Mucosa of stomach (tissue), 1 donor: ENCODE measurements at regions not wholly inside any gene's neighbourhood (a gene's known extent, or its start where the extent isn't known, plus 50 kb on each side); places are given as distances from the start of the nearest gene placed in this dataset.

Experiments
- H3K27me3 ChIP-seq: one replicate; pipeline ENCODE4 v1.7.0; 2013; ENCODE audit warnings: mild to moderate bottlenecking, low read length; ENCODE audit not compliant: control insufficient read depth, insufficient read depth
- H3K36me3 ChIP-seq: one replicate; pipeline ENCODE4 v1.7.0; 2013; ENCODE audit warnings: low read length; ENCODE audit not compliant: control insufficient read depth, insufficient read depth
- H3K4me1 ChIP-seq: one replicate; pipeline ENCODE4 v1.7.0; 2013; ENCODE audit warnings: mild to moderate bottlenecking, low read length; ENCODE audit not compliant: control insufficient read depth, insufficient read depth
- H3K4me3 ChIP-seq: one replicate; pipeline ENCODE4 v1.7.0; 2013; ENCODE audit warnings: low read length
- H3K9ac ChIP-seq: one replicate; pipeline ENCODE4 v1.7.0; 2013; ENCODE audit warnings: mild to moderate bottlenecking, low read length, moderate library complexity
- H3K9me3 ChIP-seq: one replicate; pipeline ENCODE4 v1.7.0; 2013; ENCODE audit warnings: mild to moderate bottlenecking, low read length, moderate library complexity; ENCODE audit not compliant: control insufficient read depth
- donor health status: Pancreatic carcinoma.

- Histone ChIP-seq H3K9ac (no peak overlapping the region), H3K4me3 (no peak overlapping the region), H3K36me3 (no peaks in the 10 kb centered on the region), H3K27me3 (no peaks in the 10 kb centered on the region), H3K9me3 (no peaks in the 10 kb centered on the region), H3K4me1 (no peaks in the 10 kb centered on the region)
Observed at GRCh38 chr3:34686541-34686940, 888.1 kb downstream of the PDCD6IP start.

GRCh38 chr3:34687671-34688070, 889.2 kb downstream of the PDCD6IP start:
- H3K9me3 ChIP-seq, result no peaks in the 10 kb centered on the region
- no peaks in the 10 kb centered on the region for H3K4me1 ChIP-seq
- H3K27me3 ChIP-seq, result no peaks in the 10 kb centered on the region
- H3K36me3 ChIP-seq, result no peaks in the 10 kb centered on the region
- no peak overlapping the region for H3K4me3 ChIP-seq
- no peak overlapping the region for H3K9ac ChIP-seq

GRCh38 chr3:34696831-34697230, 898.4 kb downstream of the PDCD6IP start:
- H3K9me3 ChIP-seq, result no peaks in the 10 kb centered on the region
- H3K36me3 ChIP-seq, result no peaks in the 10 kb centered on the region
- no peaks in the 10 kb centered on the region for H3K27me3 ChIP-seq
- H3K9ac ChIP-seq, result no peak overlapping the region
- no peak overlapping the region for H3K4me3 ChIP-seq
- no peaks in the 10 kb centered on the region for H3K4me1 ChIP-seq

- Histone ChIP-seq H3K27me3 (no peaks in the 10 kb centered on the region), H3K9me3 (no peaks in the 10 kb centered on the region), H3K4me1 (no peaks in the 10 kb centered on the region), H3K4me3 (no peak overlapping the region), H3K9ac (no peak overlapping the region), H3K36me3 (no peaks in the 10 kb centered on the region)
Observed at GRCh38 chr3:34703053-34703452, 904.6 kb downstream of the PDCD6IP start.

GRCh38 chr3:34724916-34725499, 914.3 kb upstream of the ARPP21 start:
- Histone ChIP-seq H3K4me1 (no peaks in the 10 kb centered on the region), H3K9ac (no peak overlapping the region)

GRCh38 chr3:34725774-34726173, 913.6 kb upstream of the ARPP21 start:
- no peak overlapping the region for H3K4me3 ChIP-seq
- H3K27me3 ChIP-seq, result no peaks in the 10 kb centered on the region
- H3K4me1 ChIP-seq, result no peaks in the 10 kb centered on the region
- no peaks in the 10 kb centered on the region for H3K36me3 ChIP-seq
- H3K9ac ChIP-seq, result no peak overlapping the region
- H3K9me3 ChIP-seq, result no peaks in the 10 kb centered on the region

More at GRCh38 chr3:34724916-34725499, 914.3 kb upstream of the ARPP21 start:
- H3K4me3 ChIP-seq, result no peak overlapping the region
- no peaks in the 10 kb centered on the region for H3K27me3 ChIP-seq
- H3K9me3 ChIP-seq, result no peaks in the 10 kb centered on the region
- no peaks in the 10 kb centered on the region for H3K36me3 ChIP-seq

- Histone ChIP-seq H3K4me3 (no peak overlapping the region), H3K9ac (no peak overlapping the region), H3K36me3 (no peaks in the 10 kb centered on the region), H3K4me1 (no peaks in the 10 kb centered on the region), H3K27me3 (no peaks in the 10 kb centered on the region), H3K9me3 (no peaks in the 10 kb centered on the region)
Observed at GRCh38 chr3:34727700-34728099, 911.6 kb upstream of the ARPP21 start.

- Histone ChIP-seq H3K4me1 (no peaks in the 10 kb centered on the region), H3K9ac (no peak overlapping the region), H3K36me3 (no peaks in the 10 kb centered on the region), H3K9me3 (no peaks in the 10 kb centered on the region), H3K27me3 (no peaks in the 10 kb centered on the region), H3K4me3 (no peak overlapping the region)
Observed at GRCh38 chr3:34742151-34742550, 897.2 kb upstream of the ARPP21 start.

GRCh38 chr3:34758630-34759261, 880.6 kb upstream of the ARPP21 start:
- no peak overlapping the region for H3K9ac ChIP-seq
- no peaks in the 10 kb centered on the region for H3K27me3 ChIP-seq
- H3K4me3 ChIP-seq, result no peak overlapping the region
- H3K36me3 ChIP-seq, result no peaks in the 10 kb centered on the region
- H3K4me1 ChIP-seq, result no peaks in the 10 kb centered on the region
- H3K9me3 ChIP-seq, result no peaks in the 10 kb centered on the region

GRCh38 chr3:34777386-34777785, 861.9 kb upstream of the ARPP21 start:
- Histone ChIP-seq H3K27me3 (no peaks in the 10 kb centered on the region), H3K4me3 (no peak overlapping the region), H3K36me3 (no peaks in the 10 kb centered on the region), H3K4me1 (no peaks in the 10 kb centered on the region), H3K9me3 (no peaks in the 10 kb centered on the region), H3K9ac (no peak overlapping the region)

- Histone ChIP-seq H3K9me3 (no peaks in the 10 kb centered on the region), H3K4me3 (no peak overlapping the region), H3K4me1 (no peaks in the 10 kb centered on the region), H3K27me3 (no peaks in the 10 kb centered on the region), H3K36me3 (no peaks in the 10 kb centered on the region), H3K9ac (no peak overlapping the region)
Observed at GRCh38 chr3:34779092-34779491, 860.2 kb upstream of the ARPP21 start.

GRCh38 chr3:34780294-34780693, 859.0 kb upstream of the ARPP21 start:
- no peaks in the 10 kb centered on the region for H3K4me1 ChIP-seq
- no peak overlapping the region for H3K9ac ChIP-seq
- H3K4me3 ChIP-seq, result no peak overlapping the region
- H3K9me3 ChIP-seq, result no peaks in the 10 kb centered on the region
- no peaks in the 10 kb centered on the region for H3K36me3 ChIP-seq
- H3K27me3 ChIP-seq, result no peaks in the 10 kb centered on the region

- H3K27me3 ChIP-seq, result no peaks in the 10 kb centered on the region
- no peaks in the 10 kb centered on the region for H3K36me3 ChIP-seq
- no peaks in the 10 kb centered on the region for H3K9me3 ChIP-seq
- H3K4me1 ChIP-seq, result no peaks in the 10 kb centered on the region
- no peak overlapping the region for H3K9ac ChIP-seq
- no peak overlapping the region for H3K4me3 ChIP-seq
Observed at GRCh38 chr3:34780973-34781372, 858.4 kb upstream of the ARPP21 start.
